PC-9 (cell line): ENCODE measurements at regions not wholly inside any gene's neighbourhood (a gene's known extent, or its start where the extent isn't known, plus 50 kb on each side); places are given as distances from the start of the nearest gene placed in this dataset.

ENCODE experiments used
- BruUV-seq: library from RNA; stranded (reverse); fragments of 400-500 nt; replicated peaks from 2 replicates; lab custom pipeline; 2021; lab: Mats Ljungman, UMichigan
- CTCF ChIA-PET: fragments of 300-600 bp; sonication (Branson Sonifier 250); formaldehyde crosslinking; loops from one replicate; lab custom pipeline; 2022; ENCODE audit warnings: antibody characterized with exemption; lab: Charles Lee
- POLR2A ChIA-PET: fragments of 300-600 bp; sonication (Branson Sonifier 250); formaldehyde crosslinking; loops from one replicate; lab custom pipeline; 2022; ENCODE audit warnings: antibody characterized with exemption; ENCODE audit not compliant: unreplicated experiment; lab: Charles Lee
- DNase-seq, 2 experiments: peaks; one replicate each; pipeline versions ENCODE4 v3.0.0 to v3.0.0-alpha.2; 2015 to 2022; ENCODE audit warnings: mixed read lengths in 1 of 2
- H2AFZ ChIP-seq: fragments of 200-600 bp; sonication (generic); 2 replicates; pipeline ENCODE4 v1.8.1; 2017; ENCODE audit warnings: antibody characterized with exemption
- H3F3A ChIP-seq: fragments of 200-600 bp; sonication (generic); 2 replicates; pipeline ENCODE4 v1.8.1; 2017; ENCODE audit warnings: antibody characterized with exemption, mild to moderate bottlenecking, low read depth; ENCODE audit not compliant: insufficient read depth
- H3K27ac ChIP-seq: fragments of 200-600 bp; sonication (generic); 2 replicates; pipeline ENCODE4 v1.6.1; 2016; ENCODE audit warnings: mixed run types
- H3K27me3 ChIP-seq: fragments of 200-600 bp; sonication (generic); 2 replicates; pipeline ENCODE4 v1.6.1; 2016; ENCODE audit warnings: low read depth, mixed run types; ENCODE audit not compliant: insufficient read depth
- H3K36me3 ChIP-seq: fragments of 200-600 bp; sonication (generic); 2 replicates; pipeline ENCODE4 v1.6.1; 2016; ENCODE audit warnings: low read depth, mixed run types
- H3K4me1 ChIP-seq: fragments of 200-600 bp; sonication (generic); replicated peaks from 2 replicates; pipeline ENCODE4 v1.6.1; 2016; ENCODE audit warnings: mixed run types; ENCODE audit not compliant: insufficient read depth
- H3K4me2 ChIP-seq: fragments of 200-600 bp; sonication (generic); 2 replicates; pipeline ENCODE4 v1.6.1; 2017; ENCODE audit warnings: mixed run types
- H3K4me3 ChIP-seq: fragments of 200-600 bp; sonication (generic); 2 replicates; pipeline ENCODE4 v1.6.1; 2016; ENCODE audit warnings: mixed run types
- H3K79me2 ChIP-seq: fragments of 200-600 bp; sonication (generic); 2 replicates; pipeline ENCODE4 v1.6.1; 2017; ENCODE audit warnings: low read depth, mixed run types
- H3K9me2 ChIP-seq: fragments of 200-600 bp; sonication (generic); 2 replicates; pipeline ENCODE4 v1.8.1; 2017; ENCODE audit warnings: mild to moderate bottlenecking; ENCODE audit not compliant: insufficient read depth
- H3K9me3 ChIP-seq: fragments of 200-600 bp; sonication (generic); 2 replicates; pipeline ENCODE4 v1.8.1; 2016; ENCODE audit warnings: low read depth; ENCODE audit not compliant: insufficient read depth
- H4K20me1 ChIP-seq: fragments of 200-600 bp; sonication (generic); 2 replicates; pipeline ENCODE4 v1.8.1; 2017; ENCODE audit not compliant: insufficient read depth
- CTCF ChIP-seq: fragments of 200-600 bp; sonication (generic); conservative IDR thresholded peaks from 2 replicates; pipeline ENCODE4 v1.6.1; 2017; ENCODE audit warnings: mixed run types, antibody characterized with exemption, mild to moderate bottlenecking, moderate library complexity
- EZH2 ChIP-seq: fragments of 200-600 bp; sonication (generic); IDR thresholded peaks from 2 replicates; pipeline ENCODE4 v1.8.0; 2017; ENCODE audit warnings: antibody characterized with exemption, low read depth
- intact Hi-C: fragments of 100-400 bp; cut with micrococcal nuclease; formaldehyde crosslinking; loops from one replicate; pipeline ENCODE4 v1.10.0; 2022; ENCODE audit not compliant: unreplicated experiment

- H3K9me3 ChIP-seq: no peaks in the 10 kb centered on the region
- TF ChIP-seq EZH2: no peak
- TF ChIP-seq CTCF: no peak
- intact Hi-C loops: no loop called here
- H3K4me3 ChIP-seq: no peak overlapping the region
- no peak overlapping the region for H3K4me2 ChIP-seq
- ChIA-PET POLR2A (no interaction called here), CTCF (no interaction called here)
- H3K36me3 ChIP-seq: no peaks in the 10 kb centered on the region
- H3K4me1 ChIP-seq: no peaks in the 10 kb centered on the region
- no peak overlapping the region for H2AFZ ChIP-seq
- no peak for DNase-seq
- no peaks in the 10 kb centered on the region for H3F3A ChIP-seq
- no peak overlapping the region for H3K27ac ChIP-seq
- no peaks in the 10 kb centered on the region for H4K20me1 ChIP-seq
- H3K27me3 ChIP-seq: no peaks in the 10 kb centered on the region
- no TSS peak for BruUV-seq
- no peaks in the 10 kb centered on the region for H3K79me2 ChIP-seq
- H3K9me2 ChIP-seq: no peaks in the 10 kb centered on the region; the same call in 1 of the 2 replicates
These were observed 285.6 kb upstream of the RPS23 start for GRCh38 chr5:82563745-82564144.

GRCh38 chr5:82562696-82563240, 284.6 kb upstream of the RPS23 start:
- Histone ChIP-seq H2AFZ (no peak overlapping the region), H3K4me3 (no peak overlapping the region), H3K79me2 (no peaks in the 10 kb centered on the region), H3K9me2 (no peaks in the 10 kb centered on the region; the same call in 1 of the 2 replicates), H3K27ac (no peak overlapping the region), H3F3A (no peaks in the 10 kb centered on the region), H3K9me3 (no peaks in the 10 kb centered on the region), H3K4me2 (no peak overlapping the region), H3K36me3 (no peaks in the 10 kb centered on the region), H3K4me1 (no peaks in the 10 kb centered on the region), H3K27me3 (no peaks in the 10 kb centered on the region), H4K20me1 (no peaks in the 10 kb centered on the region)
- DNase-seq: no peak
- ChIA-PET POLR2A (interaction anchor here (0.7 kb wide), 1 partner anchor 1220 kb away, joined by 4 read pairs; no protein-coding TSS in a partner anchor), CTCF (no interaction called here)
- no TSS peak for BruUV-seq
- TF ChIP-seq CTCF (no peak), EZH2 (no peak)
- intact Hi-C loops: no loop called here

- H4K20me1 ChIP-seq: no peaks in the 10 kb centered on the region
- ChIA-PET POLR2A (no interaction called here), CTCF (no interaction called here)
- intact Hi-C loops: no loop called here
- H3K4me3 ChIP-seq: no peak overlapping the region
- no peak for DNase-seq
- H3K27me3 ChIP-seq: no peaks in the 10 kb centered on the region
- TF ChIP-seq CTCF (no peak), EZH2 (no peak)
- no peaks in the 10 kb centered on the region for H3K79me2 ChIP-seq
- H3K4me2 ChIP-seq: no peak overlapping the region
- no peaks in the 10 kb centered on the region; the same call in 1 of the 2 replicates for H3K9me2 ChIP-seq
- H2AFZ ChIP-seq: no peak overlapping the region
- no peaks in the 10 kb centered on the region for H3K4me1 ChIP-seq
- H3K9me3 ChIP-seq: no peaks in the 10 kb centered on the region
- no peaks in the 10 kb centered on the region for H3F3A ChIP-seq
- no peak overlapping the region for H3K27ac ChIP-seq
- no TSS peak for BruUV-seq
- H3K36me3 ChIP-seq: no peaks in the 10 kb centered on the region
These were observed 283.6 kb upstream of the RPS23 start for GRCh38 chr5:82561797-82562196.
